Testis (tissue), 2 donors: ENCODE measurements at regions not wholly inside any gene's neighbourhood (a gene's known extent, or its start where the extent isn't known, plus 50 kb on each side); places are given as distances from the start of the nearest gene placed in this dataset.

Experiments used
- DNase-seq: peaks from one replicate; pipeline ENCODE4 v3.0.0-alpha.2; 2019
- H3K27ac ChIP-seq, 2 donors: fragments of 200-600 bp; sonication (generic); one replicate each; pipeline ENCODE4 v1.5.1; 2019
- H3K27me3 ChIP-seq: fragments of 200-600 bp; sonication (generic); one replicate; pipeline ENCODE4 v1.5.1; 2019
- H3K36me3 ChIP-seq: fragments of 200-600 bp; sonication (generic); one replicate; pipeline ENCODE4 v1.5.1; 2017; ENCODE audit warnings: low read depth; ENCODE audit errors: missing control alignments
- H3K4me1 ChIP-seq: fragments of 200-600 bp; sonication (generic); one replicate; pipeline ENCODE4 v1.5.1; 2019
- H3K4me3 ChIP-seq, 2 donors: fragments of 200-600 bp; sonication (generic); one replicate each; pipeline ENCODE4 v1.5.1; 2017 to 2019
- H3K9me3 ChIP-seq: fragments of 200-600 bp; sonication (generic); one replicate; pipeline ENCODE4 v1.5.1; 2017
- POLR2A ChIP-seq: fragments of 450-650 bp; IDR thresholded peaks from one replicate; pipeline ENCODE4 v1.6.1; 2017; ENCODE audit warnings: antibody characterized with exemption, mild to moderate bottlenecking, moderate library complexity
- WGBS, 2 donors: methylation state at CpG; one replicate each; pipeline ENCODE4 v1.1.5; 2018; 5-methylcytosine and 5-hydroxymethylcytosine counted together
- intact Hi-C: fragments of 100-400 bp; cut with DNase I; formaldehyde crosslinking; loops from one replicate; pipeline ENCODE4 v1.15.1; 2023; ENCODE audit warnings: low total_unique reads
- TF ChIP-seq, protein P1 (sequence below), 3 experiments: fragments of 450-650 bp in 2 of 3; fragments of 200-600 bp in 1 of 3; sonication (generic) in 1 of 3; IDR thresholded peaks; one replicate each; pipeline ENCODE4 v1.5.1; 2016 to 2019; ENCODE audit warnings: antibody characterized with exemption in 3 of 3, mild to moderate bottlenecking in 2 of 3, moderate library complexity in 1 of 3

DNA sequence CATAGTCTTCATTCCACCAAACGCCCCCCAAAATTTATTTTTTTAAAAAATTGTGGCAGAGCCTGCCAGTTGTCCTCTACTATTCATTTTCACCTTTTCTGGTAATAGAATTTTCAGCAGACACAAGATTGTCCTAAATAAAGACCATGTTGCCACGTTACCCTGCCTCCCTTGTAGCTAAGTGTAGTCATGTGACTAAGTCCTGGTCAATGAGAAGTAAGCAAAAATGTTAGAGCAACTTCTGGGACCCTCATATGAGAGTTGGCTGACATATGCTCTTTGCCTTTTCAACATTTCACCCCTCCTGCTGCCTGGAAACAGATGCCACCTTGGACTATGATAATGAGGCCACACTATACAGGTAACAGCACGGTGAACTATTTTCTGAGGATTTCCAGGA lies 203.1 kb downstream of the PIK3R1 start:
- Histone ChIP-seq H3K27me3 (no peaks in the 10 kb centered on the region), H3K4me3 (no peak overlapping the region), H3K36me3 (no peaks in the 10 kb centered on the region), H3K27ac (peak overlapping the region in 1 of 2 donors; percentile 78), H3K9me3 (no peaks in the 10 kb centered on the region), H3K4me1 (peaks cover 27% of the 10 kb centered on the region)
- WGBS, 2 donors: 69 to 75% methylated on average over 3 of the region's 3 CpGs
- intact Hi-C loops: no loop called here
- TF ChIP-seq, protein P1, sequence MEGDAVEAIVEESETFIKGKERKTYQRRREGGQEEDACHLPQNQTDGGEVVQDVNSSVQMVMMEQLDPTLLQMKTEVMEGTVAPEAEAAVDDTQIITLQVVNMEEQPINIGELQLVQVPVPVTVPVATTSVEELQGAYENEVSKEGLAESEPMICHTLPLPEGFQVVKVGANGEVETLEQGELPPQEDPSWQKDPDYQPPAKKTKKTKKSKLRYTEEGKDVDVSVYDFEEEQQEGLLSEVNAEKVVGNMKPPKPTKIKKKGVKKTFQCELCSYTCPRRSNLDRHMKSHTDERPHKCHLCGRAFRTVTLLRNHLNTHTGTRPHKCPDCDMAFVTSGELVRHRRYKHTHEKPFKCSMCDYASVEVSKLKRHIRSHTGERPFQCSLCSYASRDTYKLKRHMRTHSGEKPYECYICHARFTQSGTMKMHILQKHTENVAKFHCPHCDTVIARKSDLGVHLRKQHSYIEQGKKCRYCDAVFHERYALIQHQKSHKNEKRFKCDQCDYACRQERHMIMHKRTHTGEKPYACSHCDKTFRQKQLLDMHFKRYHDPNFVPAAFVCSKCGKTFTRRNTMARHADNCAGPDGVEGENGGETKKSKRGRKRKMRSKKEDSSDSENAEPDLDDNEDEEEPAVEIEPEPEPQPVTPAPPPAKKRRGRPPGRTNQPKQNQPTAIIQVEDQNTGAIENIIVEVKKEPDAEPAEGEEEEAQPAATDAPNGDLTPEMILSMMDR (IDR thresholded peaks at IDR 0.05): no peak
- no peak for TF ChIP-seq POLR2A
- DNase-seq: no peak

DNA sequence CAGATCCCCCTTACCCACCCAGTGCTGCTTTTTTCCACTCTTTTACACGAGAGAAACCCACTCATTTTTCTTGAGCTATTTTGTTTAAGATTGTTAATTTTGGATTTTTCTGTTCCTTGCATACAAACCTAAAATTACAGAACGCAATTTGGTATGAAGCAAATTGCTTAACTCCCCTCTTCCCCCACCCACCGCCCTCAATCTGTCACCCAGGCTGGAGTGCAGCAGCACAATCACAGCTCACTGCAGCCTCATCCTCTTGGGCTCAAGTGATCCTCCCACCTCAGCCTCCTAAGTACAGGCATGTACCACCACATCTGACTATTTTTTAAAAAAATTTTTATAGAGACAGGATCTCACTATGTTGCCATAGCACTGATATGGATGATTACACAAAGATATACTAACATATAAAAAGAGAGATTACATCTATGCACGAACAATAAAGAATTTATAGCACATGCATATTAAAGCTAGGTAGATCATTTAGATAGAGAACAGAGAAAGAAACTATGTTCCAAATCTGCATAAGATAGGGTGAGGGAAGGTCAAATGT lies 203.6 kb downstream of the PIK3R1 start:
- TF ChIP-seq, protein P1 (IDR thresholded peaks at IDR 0.05): no peak
- no peak for TF ChIP-seq POLR2A
- intact Hi-C loops: no loop called here
- WGBS, 2 donors: 69 to 72% methylated on average over 4 of the region's 4 CpGs

DNA sequence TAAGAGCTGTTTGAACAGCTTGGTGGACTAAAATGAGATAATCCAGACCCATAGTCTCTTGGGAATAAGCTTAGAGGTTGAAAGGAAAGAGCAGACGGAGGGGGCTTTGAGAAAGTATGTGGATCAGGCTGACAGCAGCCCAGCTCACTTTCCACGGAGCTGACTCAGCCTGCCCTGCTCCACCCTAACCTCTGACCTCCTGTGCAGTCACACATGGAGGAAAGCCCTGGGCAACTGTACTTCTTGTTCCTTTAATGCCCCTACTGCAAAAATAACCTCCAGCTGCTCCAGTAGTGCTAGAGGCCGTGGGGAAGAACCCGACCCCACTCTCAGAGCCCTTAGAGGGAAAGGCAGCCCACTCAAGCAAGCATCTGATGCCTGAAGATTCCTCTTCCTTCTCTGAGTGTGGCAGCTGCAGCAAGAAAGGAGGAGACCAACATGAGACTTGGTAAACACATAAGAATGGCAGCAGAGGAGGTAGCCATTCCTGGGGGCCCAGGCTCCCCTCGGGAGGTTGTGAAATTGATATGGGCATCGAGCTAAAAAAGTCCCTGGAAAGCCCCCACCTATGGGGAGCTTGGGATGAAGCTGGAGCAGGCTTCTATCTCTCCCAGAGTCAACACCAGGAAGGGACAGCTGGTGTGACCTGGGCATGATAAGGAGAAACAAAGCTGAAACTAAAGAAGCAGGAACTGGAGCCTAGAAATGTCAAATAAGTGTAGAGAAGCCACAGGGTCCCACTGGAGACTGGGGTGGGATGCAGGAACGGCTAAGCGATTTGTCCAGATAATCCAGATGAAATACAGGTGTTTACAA lies 204.3 kb downstream of the PIK3R1 start:
- no peak for DNase-seq
- Histone ChIP-seq H3K4me1 (peaks cover 27% of the 10 kb centered on the region), H3K27ac (peak overlapping the region; percentile 2 to 78), H3K4me3 (no peak overlapping the region), H3K27me3 (no peaks in the 10 kb centered on the region), H3K9me3 (no peaks in the 10 kb centered on the region), H3K36me3 (no peaks in the 10 kb centered on the region)
- intact Hi-C loops: no loop called here
- TF ChIP-seq, protein P1 (IDR thresholded peaks at IDR 0.05): no peak
- no peak for TF ChIP-seq POLR2A
- WGBS, 2 donors: 48 to 64% methylated on average over 8 of the region's 8 CpGs

More for the DNA sequence above, 203.6 kb downstream of the PIK3R1 start:
- Histone ChIP-seq H3K4me1 (peaks cover 27% of the 10 kb centered on the region), H3K36me3 (no peaks in the 10 kb centered on the region), H3K9me3 (no peaks in the 10 kb centered on the region), H3K27ac (peak overlapping the region in 1 of 2 donors; percentile 78), H3K4me3 (no peak overlapping the region), H3K27me3 (no peaks in the 10 kb centered on the region)
- no peak for DNase-seq

DNA sequence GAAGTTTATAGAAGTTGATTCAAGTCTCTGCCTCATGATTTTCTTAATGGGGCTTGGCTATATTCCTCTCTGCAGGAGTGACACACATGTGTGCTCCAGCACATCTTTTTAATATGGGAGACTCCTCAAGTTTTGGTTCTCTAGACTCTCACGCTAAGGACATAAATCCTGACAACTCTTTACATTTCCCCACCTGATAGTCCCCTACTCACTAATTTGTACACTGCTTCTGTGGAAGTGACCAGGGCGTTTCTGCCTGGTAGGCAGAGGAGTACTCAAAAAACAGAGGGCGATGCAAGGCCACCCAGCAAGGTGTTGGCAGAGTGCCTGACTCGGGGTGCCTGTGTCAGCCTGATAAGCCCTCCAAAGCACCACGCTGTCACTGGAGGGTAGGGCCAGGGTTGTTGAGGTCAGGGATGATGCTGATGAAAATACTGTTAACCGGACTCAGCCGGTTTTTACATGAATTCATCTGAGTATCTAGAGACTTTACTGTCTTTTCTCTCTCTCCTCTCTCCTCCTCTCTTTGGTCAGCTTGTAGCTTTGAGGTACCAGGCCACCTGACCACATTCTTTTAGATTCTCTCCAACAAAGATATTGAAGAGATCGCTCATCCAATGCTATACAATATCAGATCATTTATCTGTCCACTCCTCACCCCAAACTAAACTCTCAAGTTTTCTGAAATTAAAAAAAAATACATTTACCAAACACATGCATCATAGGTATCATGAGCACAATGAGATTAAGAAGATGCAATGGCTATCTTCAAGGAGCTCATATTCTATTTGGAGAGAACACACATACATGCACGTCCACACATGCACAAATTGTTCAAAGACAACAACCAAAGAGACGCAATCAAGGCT lies 205.2 kb downstream of the PIK3R1 start:
- H3K9me3 ChIP-seq: no peaks in the 10 kb centered on the region
- intact Hi-C loops: no loop called here
- H3K4me1 ChIP-seq: peaks cover 27% of the 10 kb centered on the region
- TF ChIP-seq POLR2A: no peak
- TF ChIP-seq, protein P1 (IDR thresholded peaks at IDR 0.05): no peak
- H3K27me3 ChIP-seq: no peaks in the 10 kb centered on the region
- H3K4me3 ChIP-seq: no peak overlapping the region
- 55 to 64% methylated on average over 10 of the region's 10 CpGs for WGBS, 2 donors
- peak; percentile 61 for DNase-seq
- H3K36me3 ChIP-seq: no peaks in the 10 kb centered on the region
- peak overlapping the region in 1 of 2 donors; percentile 78 for H3K27ac ChIP-seq
